ENCODE measurements at regions not wholly inside any gene's neighbourhood (a gene's known extent, or its start where the extent isn't known, plus 50 kb on each side); places are given as distances from the start of the nearest gene placed in this dataset.

- TF ChIP-seq, protein P1, sequence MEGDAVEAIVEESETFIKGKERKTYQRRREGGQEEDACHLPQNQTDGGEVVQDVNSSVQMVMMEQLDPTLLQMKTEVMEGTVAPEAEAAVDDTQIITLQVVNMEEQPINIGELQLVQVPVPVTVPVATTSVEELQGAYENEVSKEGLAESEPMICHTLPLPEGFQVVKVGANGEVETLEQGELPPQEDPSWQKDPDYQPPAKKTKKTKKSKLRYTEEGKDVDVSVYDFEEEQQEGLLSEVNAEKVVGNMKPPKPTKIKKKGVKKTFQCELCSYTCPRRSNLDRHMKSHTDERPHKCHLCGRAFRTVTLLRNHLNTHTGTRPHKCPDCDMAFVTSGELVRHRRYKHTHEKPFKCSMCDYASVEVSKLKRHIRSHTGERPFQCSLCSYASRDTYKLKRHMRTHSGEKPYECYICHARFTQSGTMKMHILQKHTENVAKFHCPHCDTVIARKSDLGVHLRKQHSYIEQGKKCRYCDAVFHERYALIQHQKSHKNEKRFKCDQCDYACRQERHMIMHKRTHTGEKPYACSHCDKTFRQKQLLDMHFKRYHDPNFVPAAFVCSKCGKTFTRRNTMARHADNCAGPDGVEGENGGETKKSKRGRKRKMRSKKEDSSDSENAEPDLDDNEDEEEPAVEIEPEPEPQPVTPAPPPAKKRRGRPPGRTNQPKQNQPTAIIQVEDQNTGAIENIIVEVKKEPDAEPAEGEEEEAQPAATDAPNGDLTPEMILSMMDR (IDR thresholded peaks at IDR 0.05), result no peak
- TF ChIP-seq GATA2 (CRISPR knock-in tag; IDR thresholded peaks at IDR 0.05) (no peak), MXI1 (IDR thresholded peaks at IDR 0.05; ENCODE audit: low read depth, low read length) (no peak), YY1 (IDR thresholded peaks at IDR 0.05; ENCODE audit: low read depth) (no peak), ELF1 (IDR thresholded peaks at IDR 0.05) (no peak), POLR2AphosphoS5 (IDR thresholded peaks at IDR 0.05; ENCODE audit: low read depth, low read length) (no peak), RAD21 (IDR thresholded peaks at IDR 0.05; ENCODE audit: low read length) (no peak), TAF1 (IDR thresholded peaks at IDR 0.05; ENCODE audit: borderline replicate concordance, low read depth, low read length) (no peak), RFX5 (IDR thresholded peaks at IDR 0.05; ENCODE audit: low read length) (no peak), SMC3 (IDR thresholded peaks at IDR 0.05; ENCODE audit: low read depth, low read length) (no peak), TCF12 (IDR thresholded peaks at IDR 0.05) (no peak), EZH2phosphoT487 (IDR thresholded peaks at IDR 0.05; ENCODE audit: borderline replicate concordance, low read depth) (no peak)
- TF ChIP-seq, protein P2, sequence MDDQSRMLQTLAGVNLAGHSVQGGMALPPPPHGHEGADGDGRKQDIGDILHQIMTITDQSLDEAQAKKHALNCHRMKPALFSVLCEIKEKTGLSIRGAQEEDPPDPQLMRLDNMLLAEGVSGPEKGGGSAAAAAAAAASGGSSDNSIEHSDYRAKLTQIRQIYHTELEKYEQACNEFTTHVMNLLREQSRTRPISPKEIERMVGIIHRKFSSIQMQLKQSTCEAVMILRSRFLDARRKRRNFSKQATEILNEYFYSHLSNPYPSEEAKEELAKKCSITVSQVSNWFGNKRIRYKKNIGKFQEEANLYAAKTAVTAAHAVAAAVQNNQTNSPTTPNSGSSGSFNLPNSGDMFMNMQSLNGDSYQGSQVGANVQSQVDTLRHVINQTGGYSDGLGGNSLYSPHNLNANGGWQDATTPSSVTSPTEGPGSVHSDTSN (IDR thresholded peaks at IDR 0.05), result no peak
- TF ChIP-seq, protein P3, sequence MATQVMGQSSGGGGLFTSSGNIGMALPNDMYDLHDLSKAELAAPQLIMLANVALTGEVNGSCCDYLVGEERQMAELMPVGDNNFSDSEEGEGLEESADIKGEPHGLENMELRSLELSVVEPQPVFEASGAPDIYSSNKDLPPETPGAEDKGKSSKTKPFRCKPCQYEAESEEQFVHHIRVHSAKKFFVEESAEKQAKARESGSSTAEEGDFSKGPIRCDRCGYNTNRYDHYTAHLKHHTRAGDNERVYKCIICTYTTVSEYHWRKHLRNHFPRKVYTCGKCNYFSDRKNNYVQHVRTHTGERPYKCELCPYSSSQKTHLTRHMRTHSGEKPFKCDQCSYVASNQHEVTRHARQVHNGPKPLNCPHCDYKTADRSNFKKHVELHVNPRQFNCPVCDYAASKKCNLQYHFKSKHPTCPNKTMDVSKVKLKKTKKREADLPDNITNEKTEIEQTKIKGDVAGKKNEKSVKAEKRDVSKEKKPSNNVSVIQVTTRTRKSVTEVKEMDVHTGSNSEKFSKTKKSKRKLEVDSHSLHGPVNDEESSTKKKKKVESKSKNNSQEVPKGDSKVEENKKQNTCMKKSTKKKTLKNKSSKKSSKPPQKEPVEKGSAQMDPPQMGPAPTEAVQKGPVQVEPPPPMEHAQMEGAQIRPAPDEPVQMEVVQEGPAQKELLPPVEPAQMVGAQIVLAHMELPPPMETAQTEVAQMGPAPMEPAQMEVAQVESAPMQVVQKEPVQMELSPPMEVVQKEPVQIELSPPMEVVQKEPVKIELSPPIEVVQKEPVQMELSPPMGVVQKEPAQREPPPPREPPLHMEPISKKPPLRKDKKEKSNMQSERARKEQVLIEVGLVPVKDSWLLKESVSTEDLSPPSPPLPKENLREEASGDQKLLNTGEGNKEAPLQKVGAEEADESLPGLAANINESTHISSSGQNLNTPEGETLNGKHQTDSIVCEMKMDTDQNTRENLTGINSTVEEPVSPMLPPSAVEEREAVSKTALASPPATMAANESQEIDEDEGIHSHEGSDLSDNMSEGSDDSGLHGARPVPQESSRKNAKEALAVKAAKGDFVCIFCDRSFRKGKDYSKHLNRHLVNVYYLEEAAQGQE (IDR thresholded peaks at IDR 0.05; ENCODE audit: low read depth, low read length), result no peak
These were observed 137.8 kb downstream of the PHLDA1 start for GRCh38 chr12:75893765-75894164.
